ENCODE measurements at regions not wholly inside any gene's neighbourhood (a gene's known extent, or its start where the extent isn't known, plus 50 kb on each side); places are given as distances from the start of the nearest gene placed in this dataset.

GRCh38 chr3:124401843-124402242, 328.4 kb upstream of the UMPS start:
- TF ChIP-seq CTCF (conservative IDR thresholded peaks at IDR 0.05), result no peak
- TF ChIP-seq ZFX (IDR thresholded peaks at IDR 0.05), result no peak
